HepG2 (cell line): ENCODE measurements at regions not wholly inside any gene's neighbourhood (a gene's known extent, or its start where the extent isn't known, plus 50 kb on each side); places are given as distances from the start of the nearest gene placed in this dataset.

Experiments used
- ATAC-seq: fragments of 200-7000 bp; cut with Tn5 transposase; 3 replicates; pipeline ENCODE4 v1.9.1; 2020; ENCODE audit warnings: mild to moderate bottlenecking, moderate library complexity
- BruUV-seq: library from RNA; stranded (reverse); fragments of 400-500 nt; replicated peaks from 2 replicates; lab custom pipeline; 2021; lab: Mats Ljungman, UMichigan
- CTCF ChIA-PET: fragments of 300-600 bp; formaldehyde crosslinking; extraction: SDS; loops from one replicate; lab custom pipeline; 2021; ENCODE audit warnings: low total read pairs, inconsistent platforms, low intra/inter-chr PET ratio; lab: Yijun Ruan, JAX
- POLR2A ChIA-PET: fragments of 350-600 bp; sonication (Branson Sonifier 250); formaldehyde crosslinking; loops from one replicate; lab custom pipeline; 2020; ENCODE audit warnings: antibody characterized with exemption, inconsistent platforms; lab: Yijun Ruan, JAX
- DNase-seq: peaks from one replicate; pipeline ENCODE4 v3.0.0-alpha.2; 2015; ENCODE audit warnings: low spot score
- FAIRE-seq: peaks from 3 replicates; lab custom pipeline; 2011; peaks lifted over from hg19 to GRCh38; lab: Jason Lieb, UNC
- H2AFZ ChIP-seq: one replicate; pipeline ENCODE4 v1.6.1; 2011; ENCODE audit warnings: low read length, inconsistent platforms
- H3K27ac ChIP-seq: fragments of 300-600 bp; 3 replicates; pipeline ENCODE4 v1.8.0; 2011; ENCODE audit warnings: mixed run types, mild to moderate bottlenecking, mixed read lengths, low read length, inconsistent platforms; ENCODE audit not compliant: insufficient read depth; ENCODE audit errors: extremely low read length
- H3K27me3 ChIP-seq, 2 experiments: fragments of 200-600 bp in 1 of 2; 2 replicates in 1 of 2; 3 replicates in 1 of 2; pipeline versions ENCODE4 v1.6.0 to v1.8.0; 2011; ENCODE audit warnings: low read length in 2 of 2, mild to moderate bottlenecking in 2 of 2, moderate library complexity in 2 of 2, inconsistent platforms in 1 of 2; ENCODE audit not compliant: insufficient read depth in 2 of 2, control insufficient read depth in 1 of 2
- H3K36me3 ChIP-seq, 2 experiments: fragments of 200-600 bp in 1 of 2; replicated peaks in 1 of 2; 2 replicates in 1 of 2; 3 replicates in 1 of 2; pipeline versions ENCODE4 v1.5.1 to v1.8.0; 2011; ENCODE audit warnings: low read length in 2 of 2, inconsistent platforms in 1 of 2; ENCODE audit not compliant: insufficient read depth in 2 of 2, control insufficient read depth in 1 of 2
- H3K4me1 ChIP-seq: 2 replicates; pipeline ENCODE4 v1.5.1; 2012; ENCODE audit warnings: low read length, inconsistent platforms; ENCODE audit not compliant: insufficient read depth
- H3K4me2 ChIP-seq: 2 replicates; pipeline ENCODE4 v1.6.0; 2011; ENCODE audit warnings: low read depth, low read length, inconsistent platforms
- H3K4me3 ChIP-seq, 3 experiments: fragments of 200-600 bp in 1 of 3; sonication (generic), shearing (Covaris generic) in 1 of 3; replicated peaks in 1 of 3; 2 replicates each; pipeline ENCODE4 v1.5.1; 2011 to 2016; ENCODE audit warnings: low read length in 3 of 3, inconsistent platforms in 2 of 3, low read depth in 2 of 3, mild to moderate bottlenecking in 2 of 3, control low read depth in 1 of 3, mixed read lengths in 1 of 3; ENCODE audit not compliant: insufficient read depth in 1 of 3
- H3K79me2 ChIP-seq: one replicate; pipeline ENCODE4 v1.6.1; 2011; ENCODE audit warnings: low read length, inconsistent platforms; ENCODE audit not compliant: insufficient read depth
- H3K9ac ChIP-seq: 2 replicates; pipeline ENCODE4 v1.6.0; 2011; ENCODE audit warnings: mild to moderate bottlenecking, low read depth, low read length, inconsistent platforms; ENCODE audit not compliant: insufficient read depth
- H3K9me3 ChIP-seq: 2 replicates; pipeline ENCODE4 v1.5.1; 2012; ENCODE audit warnings: mild to moderate bottlenecking, low read length
- H4K20me1 ChIP-seq: 2 replicates; pipeline ENCODE4 v1.6.0; 2011; ENCODE audit warnings: inconsistent platforms, mild to moderate bottlenecking, low read length, moderate library complexity; ENCODE audit not compliant: insufficient read depth
- ATF5 ChIP-seq: sonication (generic); formaldehyde crosslinking; IDR thresholded peaks from 2 replicates; pipeline ENCODE4 v1.4.0; 2020; ENCODE audit warnings: mild to moderate bottlenecking, low read depth, missing genetic modification reagents
- E2F1 ChIP-seq: sonication (generic); formaldehyde crosslinking; IDR thresholded peaks from 2 replicates; pipeline ENCODE4 v1.5.0; 2020; ENCODE audit warnings: missing genetic modification reagents
- ELF3 ChIP-seq: IDR thresholded peaks from 2 replicates; pipeline ENCODE4 v1.6.1; 2016; ENCODE audit warnings: missing genetic modification reagents, missing compliant biosample characterization
- EZH2 ChIP-seq: conservative IDR thresholded peaks from 2 replicates; pipeline ENCODE4 v1.6.1; 2012; ENCODE audit warnings: mild to moderate bottlenecking, low read depth, low read length, moderate library complexity
- JARID2 ChIP-seq: sonication (generic); formaldehyde crosslinking; IDR thresholded peaks from 2 replicates; pipeline ENCODE4 v1.8.1; 2023; ENCODE audit warnings: missing genetic modification reagents, inconsistent platforms; ENCODE audit not compliant: insufficient replicate concordance
- KDM5B ChIP-seq: sonication (generic); formaldehyde crosslinking; IDR thresholded peaks from 2 replicates; pipeline ENCODE4 v1.4.0; 2020; ENCODE audit warnings: missing genetic modification reagents, mild to moderate bottlenecking, borderline replicate concordance
- LBX2 ChIP-seq: sonication (generic); formaldehyde crosslinking; IDR thresholded peaks from 2 replicates; pipeline ENCODE4 v1.5.0; 2020; ENCODE audit warnings: missing genetic modification reagents, mild to moderate bottlenecking, borderline replicate concordance
- MTA3 ChIP-seq: sonication (generic); formaldehyde crosslinking; IDR thresholded peaks from 2 replicates; pipeline ENCODE4 v1.4.0; 2020; ENCODE audit warnings: missing genetic modification reagents
- RBM39 ChIP-seq: fragments of 200-400 bp; formaldehyde crosslinking; IDR thresholded peaks from one replicate; pipeline ENCODE4 v1.6.1; 2018; ENCODE audit warnings: antibody characterized with exemption, mild to moderate bottlenecking, low read depth, low read length; ENCODE audit not compliant: poor library complexity, severe bottlenecking
- SIN3A ChIP-seq: IDR thresholded peaks from 2 replicates; pipeline ENCODE4 v1.6.1; 2011; ENCODE audit warnings: low read depth, mild to moderate bottlenecking, control low read depth, low read length, borderline replicate concordance
- THAP11 ChIP-seq: IDR thresholded peaks from 2 replicates; pipeline ENCODE4 v1.6.1; 2016; ENCODE audit warnings: missing biosample characterization, missing genetic modification reagents
- WIZ ChIP-seq: sonication (generic); formaldehyde crosslinking; IDR thresholded peaks from 2 replicates; pipeline ENCODE4 v1.5.1; 2020; ENCODE audit warnings: mild to moderate bottlenecking, missing genetic modification reagents
- ZBTB20 ChIP-seq: sonication (generic); formaldehyde crosslinking; IDR thresholded peaks from 2 replicates; pipeline ENCODE4 v1.8.1; 2023; ENCODE audit warnings: missing genetic modification reagents, low read depth, mild to moderate bottlenecking, borderline replicate concordance
- ZFYVE20 ChIP-seq: sonication (generic); formaldehyde crosslinking; IDR thresholded peaks from 2 replicates; pipeline ENCODE4 v1.8.0; 2023; ENCODE audit warnings: low read depth, mild to moderate bottlenecking, moderate library complexity, missing genetic modification reagents, borderline replicate concordance
- ZNF10 ChIP-seq: sonication (generic); formaldehyde crosslinking; IDR thresholded peaks from 2 replicates; pipeline ENCODE4 v1.4.0; 2020; ENCODE audit warnings: mild to moderate bottlenecking, low read depth, missing genetic modification reagents, borderline replicate concordance
- ZZZ3 ChIP-seq: sonication (generic); formaldehyde crosslinking; IDR thresholded peaks from 2 replicates; pipeline ENCODE4 v1.4.0; 2020; ENCODE audit warnings: missing genetic modification reagents, mild to moderate bottlenecking, borderline replicate concordance
- WGBS: methylation state at CpG from one replicate; pipeline ENCODE4 v1.1.6; 2017; ENCODE audit warnings: low lambda C conversion rate; 5-methylcytosine and 5-hydroxymethylcytosine counted together
- in situ Hi-C: cut with HindIII; loops from 2 replicates; pipeline ENCODE4 v1.10.0; 2017; ENCODE audit warnings: low pct_unique_long_range_greater_than_20kb; ENCODE audit not compliant: extremely low pct_ligation_motif_present
- intact Hi-C: fragments of 100-400 bp; cut with micrococcal nuclease; formaldehyde crosslinking; loops from one replicate; pipeline ENCODE4 v1.10.0; 2022; ENCODE audit not compliant: unreplicated experiment

DNA sequence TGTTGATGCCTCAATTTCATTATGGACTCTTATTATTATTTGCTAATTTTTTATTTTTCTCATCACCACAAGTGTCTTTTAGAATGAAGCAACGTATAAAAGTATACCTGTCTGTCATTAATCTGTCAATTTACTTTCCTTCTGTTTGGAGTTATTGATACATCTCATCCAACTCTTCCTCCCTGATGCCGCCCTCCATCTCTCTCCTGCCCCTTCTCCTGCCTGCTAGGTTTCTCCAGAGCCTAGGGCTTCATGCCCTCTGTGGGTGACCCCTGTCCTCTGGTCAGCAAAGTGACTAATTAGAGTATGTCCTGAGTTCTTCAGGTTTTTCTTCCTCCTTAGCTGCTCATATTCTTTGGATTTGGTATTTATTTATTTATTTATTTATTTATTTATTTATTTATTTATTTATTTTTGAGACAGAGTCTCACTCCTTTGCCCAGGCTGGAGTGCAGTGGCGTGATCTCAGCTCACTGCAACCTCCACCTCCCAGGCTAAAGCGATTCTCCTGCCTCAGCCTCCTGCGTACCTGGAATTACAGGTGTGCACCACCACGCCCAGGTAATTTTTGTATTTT lies 162.5 kb upstream of the MYCN start:
- ATAC-seq (no peak), FAIRE-seq (no peak), DNase-seq (no peak)
- H3K4me1 ChIP-seq = peaks cover 52% of the 10 kb centered on the region
- peaks cover 7% of the 10 kb centered on the region; the same call in 1 of the 2 replicates for H4K20me1 ChIP-seq
- peaks cover 0 to 35% of the 10 kb centered on the region in 2 experiments; a peak in 3 of 5 replicates for H3K27me3 ChIP-seq
- intact Hi-C loops = no loop called here
- H3K36me3 ChIP-seq = no peaks in the 10 kb centered on the region
- no peak overlapping the region for H3K4me3 ChIP-seq
- in situ Hi-C loops = no loop called here
- TF ChIP-seq ELF3 = no peak
- no peak for TF ChIP-seq ZFYVE20 (CRISPR knock-in tag)
- TF ChIP-seq THAP11 (CRISPR knock-in tag) = no peak
- TF ChIP-seq WIZ = no peak
- no peak overlapping the region for H3K27ac ChIP-seq
- no peaks in the 10 kb centered on the region for H3K79me2 ChIP-seq
- H3K9me3 ChIP-seq = no peaks in the 10 kb centered on the region
- WGBS = 83% methylated on average over 6 of the region's 6 CpGs
- H3K4me2 ChIP-seq = no peak overlapping the region
- no peak overlapping the region for H3K9ac ChIP-seq
- no peak overlapping the region for H2AFZ ChIP-seq
- ChIA-PET CTCF (no interaction called here), POLR2A (no interaction called here)
- BruUV-seq = no TSS peak

GRCh38 chr2:15778529-15779219 lies 161.7 kb upstream of the MYCN start:
- Histone ChIP-seq H3K9ac (no peak overlapping the region), H3K27ac (no peak overlapping the region), H2AFZ (no peak overlapping the region), H3K4me2 (no peak overlapping the region), H3K9me3 (no peaks in the 10 kb centered on the region), H3K4me1 (peaks cover 56% of the 10 kb centered on the region), H4K20me1 (peaks cover 7% of the 10 kb centered on the region; the same call in 1 of the 2 replicates), H3K79me2 (no peaks in the 10 kb centered on the region), H3K27me3 (peaks cover under 1 to 38% of the 10 kb centered on the region in 2 experiments; a peak in 3 of 5 replicates), H3K4me3 (no peak overlapping the region), H3K36me3 (no peaks in the 10 kb centered on the region)
- intact Hi-C loops (no loop called here), in situ Hi-C loops (no loop called here)
- WGBS = 71% methylated on average over 6 of the region's 7 CpGs
- POLR2A ChIA-PET = no interaction called here
- ATAC-seq (no peak), DNase-seq (no peak), FAIRE-seq (no peak)
- BruUV-seq = no TSS peak
- CTCF ChIA-PET = no interaction called here
- no peak for TF ChIP-seq EZH2
- TF ChIP-seq MTA3 (CRISPR knock-in tag) = no peak
- no peak for TF ChIP-seq ATF5 (CRISPR knock-in tag)
- no peak for TF ChIP-seq ZNF10 (CRISPR knock-in tag)
- no peak for TF ChIP-seq LBX2 (CRISPR knock-in tag)
- no peak for TF ChIP-seq ZBTB20 (CRISPR knock-in tag)
- TF ChIP-seq ZZZ3 (CRISPR knock-in tag) = no peak
- TF ChIP-seq KDM5B (CRISPR knock-in tag) = no peak
- no peak for TF ChIP-seq SIN3A
- TF ChIP-seq JARID2 (CRISPR knock-in tag) = no peak
- TF ChIP-seq RBM39 = no peak
- TF ChIP-seq E2F1 = no peak
